IMR-90 (cell line): ENCODE measurements at regions not wholly inside any gene's neighbourhood (a gene's known extent, or its start where the extent isn't known, plus 50 kb on each side); places are given as distances from the start of the nearest gene placed in this dataset.

Experiments used
- ATAC-seq: fragments of 200-7000 bp; cut with Tn5 transposase; 2 replicates; pipeline ENCODE4 v1.9.1; 2020; ENCODE audit warnings: low read depth, mild to moderate bottlenecking, moderate library complexity
- BruUV-seq: library from RNA; stranded (reverse); fragments of 400-500 nt; replicated peaks from 2 replicates; lab custom pipeline; 2021; lab: Mats Ljungman, UMichigan
- CTCF ChIA-PET: fragments of 300-600 bp; formaldehyde crosslinking; extraction: SDS; loops from one replicate; lab custom pipeline; 2021; ENCODE audit warnings: antibody characterized with exemption; lab: Yijun Ruan, JAX
- POLR2A ChIA-PET: fragments of 300-600 bp; sonication (Branson Sonifier 250); formaldehyde crosslinking; loops from one replicate; lab custom pipeline; 2022; ENCODE audit warnings: antibody characterized with exemption; ENCODE audit not compliant: unreplicated experiment; lab: Charles Lee
- DNase-seq: peaks from one replicate; pipeline ENCODE4 v3.0.0; 2013
- H2AFZ ChIP-seq: replicated peaks from 2 replicates; pipeline ENCODE3; 2013; ENCODE audit warnings: low read length, mild to moderate bottlenecking; ENCODE audit not compliant: poor library complexity
- H2AK5ac ChIP-seq: 2 replicates; pipeline ENCODE4 v1.6.1; 2013; ENCODE audit warnings: low read depth, low read length, inconsistent platforms
- H2AK9ac ChIP-seq: replicated peaks from 2 replicates; pipeline ENCODE3; 2013; ENCODE audit warnings: mild to moderate bottlenecking, low read depth, low read length, moderate library complexity; ENCODE audit not compliant: poor library complexity
- H2BK120ac ChIP-seq: 2 replicates; pipeline ENCODE4 v1.6.1; 2013; ENCODE audit warnings: low read depth, low read length, inconsistent platforms
- H2BK15ac ChIP-seq: 3 replicates; pipeline ENCODE4 v1.6.1; 2013; ENCODE audit warnings: low read depth, low read length, inconsistent platforms
- H2BK20ac ChIP-seq: 2 replicates; pipeline ENCODE4 v1.6.1; 2013; ENCODE audit warnings: low read depth, mild to moderate bottlenecking, inconsistent platforms, low read length, moderate library complexity
- H2BK5ac ChIP-seq: 2 replicates; pipeline ENCODE4 v1.6.1; 2013; ENCODE audit warnings: mild to moderate bottlenecking, low read depth, low read length, inconsistent platforms; ENCODE audit not compliant: poor library complexity, severe bottlenecking
- H3K14ac ChIP-seq: replicated peaks from 2 replicates; pipeline ENCODE4 v1.6.1; 2013; ENCODE audit warnings: low read depth, low read length, inconsistent platforms
- H3K18ac ChIP-seq: 2 replicates; pipeline ENCODE4 v1.6.1; 2013; ENCODE audit warnings: low read depth, low read length, control low read depth
- H3K23ac ChIP-seq: 2 replicates; pipeline ENCODE4 v1.6.1; 2013; ENCODE audit warnings: low read depth, low read length, inconsistent platforms
- H3K27ac ChIP-seq: 2 replicates; pipeline ENCODE4 v1.5.1; 2013; ENCODE audit warnings: mild to moderate bottlenecking, control low read depth, low read length; ENCODE audit not compliant: insufficient read depth
- H3K27me3 ChIP-seq: 2 replicates; pipeline ENCODE4 v1.6.1; 2013; ENCODE audit warnings: low read length; ENCODE audit not compliant: control insufficient read depth, insufficient read depth
- H3K36me3 ChIP-seq: 2 replicates; pipeline ENCODE4 v1.6.1; 2013; ENCODE audit warnings: low read length, mixed read lengths; ENCODE audit not compliant: control insufficient read depth, insufficient read depth
- H3K4ac ChIP-seq: 2 replicates; pipeline ENCODE4 v1.6.1; 2013; ENCODE audit warnings: low read depth, low read length, inconsistent platforms
- H3K4me1 ChIP-seq: 2 replicates; pipeline ENCODE4 v1.6.1; 2013; ENCODE audit warnings: low read length, mixed read lengths; ENCODE audit not compliant: control insufficient read depth, insufficient read depth
- H3K4me2 ChIP-seq: 2 replicates; pipeline ENCODE4 v1.6.1; 2013; ENCODE audit warnings: low read depth, mild to moderate bottlenecking, control low read depth, low read length, moderate library complexity
- H3K4me3 ChIP-seq: 2 replicates; pipeline ENCODE4 v1.5.1; 2013; ENCODE audit warnings: low read depth, mild to moderate bottlenecking, control low read depth, low read length, moderate library complexity; ENCODE audit not compliant: insufficient read depth
- H3K56ac ChIP-seq: 2 replicates; pipeline ENCODE4 v1.6.1; 2013; ENCODE audit warnings: low read length, inconsistent platforms; ENCODE audit not compliant: insufficient read depth; ENCODE audit errors: extremely low read depth
- H3K79me1 ChIP-seq, 2 experiments: 2 replicates each; pipeline ENCODE4 v1.6.1; 2013; ENCODE audit warnings: low read length in 2 of 2, inconsistent platforms in 1 of 2, low read depth in 1 of 2
- H3K9ac ChIP-seq: 2 replicates; pipeline ENCODE4 v1.6.1; 2013; ENCODE audit warnings: low read depth, low read length, control low read depth
- H3K9me1 ChIP-seq: 2 replicates; pipeline ENCODE4 v1.6.1; 2013; ENCODE audit warnings: low read length, inconsistent platforms; ENCODE audit not compliant: insufficient read depth
- H3K9me3 ChIP-seq: 2 replicates; pipeline ENCODE4 v1.6.1; 2013; ENCODE audit warnings: low read length; ENCODE audit not compliant: control insufficient read depth, insufficient read depth
- H4K20me1 ChIP-seq: 2 replicates; pipeline ENCODE4 v1.6.1; 2013; ENCODE audit warnings: low read length, inconsistent platforms; ENCODE audit not compliant: insufficient read depth
- H4K5ac ChIP-seq: 2 replicates; pipeline ENCODE4 v1.6.1; 2013; ENCODE audit warnings: mild to moderate bottlenecking, low read depth, low read length, control low read depth
- H4K8ac ChIP-seq, 2 experiments: 2 replicates each; pipeline ENCODE4 v1.6.1; 2013; ENCODE audit warnings: low read depth in 2 of 2, low read length in 2 of 2, control low read depth in 1 of 2, inconsistent platforms in 1 of 2
- H4K91ac ChIP-seq: 2 replicates; pipeline ENCODE4 v1.6.1; 2013; ENCODE audit warnings: low read depth, low read length, inconsistent platforms; ENCODE audit not compliant: insufficient read depth
- BHLHE40 ChIP-seq: fragments of 150-350 bp; IDR thresholded peaks from 2 replicates; pipeline ENCODE4 v1.6.1; 2016; ENCODE audit warnings: mild to moderate bottlenecking, low read depth, low read length
- CEBPB ChIP-seq: IDR thresholded peaks from 2 replicates; pipeline ENCODE4 v1.6.1; 2012; ENCODE audit warnings: low read depth, low read length, improper control_type of control experiment
- CHD1 ChIP-seq: IDR thresholded peaks from 2 replicates; pipeline ENCODE4 v1.6.1; 2012; ENCODE audit warnings: low read depth, low read length, improper control_type of control experiment
- MAFK ChIP-seq: IDR thresholded peaks from 2 replicates; pipeline ENCODE4 v1.6.1; 2012; ENCODE audit warnings: low read depth, low read length, improper control_type of control experiment
- NFE2L2 ChIP-seq: fragments of 150-350 bp; IDR thresholded peaks from 2 replicates; pipeline ENCODE4 v1.6.1; 2016; ENCODE audit warnings: low read depth, mild to moderate bottlenecking, low read length
- RAD21 ChIP-seq: IDR thresholded peaks from 2 replicates; pipeline ENCODE4 v1.6.1; 2012; ENCODE audit warnings: low read length, improper control_type of control experiment
- RFX5 ChIP-seq: IDR thresholded peaks from 2 replicates; pipeline ENCODE4 v1.8.0; 2012; ENCODE audit warnings: low read depth, mild to moderate bottlenecking, low read length, moderate library complexity
- SMC3 ChIP-seq: fragments of 150-350 bp; IDR thresholded peaks from 2 replicates; pipeline ENCODE4 v1.6.1; 2016; ENCODE audit warnings: low read depth, mild to moderate bottlenecking, antibody characterized with exemption, low read length, moderate library complexity
- WGBS, 2 experiments: methylation state at CpG; one replicate each; pipeline versions ENCODE4 v1.1.5 to v1.1.7; 2013; ENCODE audit warnings: missing lambda C conversion rate in 2 of 2; ENCODE audit not compliant: insufficient read length in 1 of 2; ENCODE audit errors: extremely low coverage in 2 of 2; 5-methylcytosine and 5-hydroxymethylcytosine counted together
- dilution Hi-C: fragments of 300-500 bp; cut with HindIII; formaldehyde crosslinking; loops from one replicate; pipeline ENCODE4 v1.14.3; 2018; ENCODE audit warnings: low sequenced_read_pairs; ENCODE audit not compliant: unreplicated experiment
- in situ Hi-C: fragments of 300-500 bp; cut with MboI; formaldehyde crosslinking; loops from 3 replicates; pipeline ENCODE4 v1.14.3; 2019; ENCODE audit warnings: low sequenced_read_pairs, inconsistent platforms, mixed read lengths
- intact Hi-C: fragments of 100-400 bp; cut with micrococcal nuclease; formaldehyde crosslinking; loops from 2 replicates; pipeline ENCODE4 v1.10.0; 2022
- TF ChIP-seq, protein P1 (sequence below): fragments of 150-350 bp; IDR thresholded peaks from 2 replicates; pipeline ENCODE4 v1.6.1; 2016; ENCODE audit warnings: low read depth, mild to moderate bottlenecking, low read length, moderate library complexity, borderline replicate concordance
- TF ChIP-seq, protein P2 (sequence below): conservative IDR thresholded peaks from 2 replicates; pipeline ENCODE4 v1.5.1; 2012; ENCODE audit warnings: mild to moderate bottlenecking, low read depth, low read length, improper control_type of control experiment
- TF ChIP-seq, protein P3 (sequence below): fragments of 150-350 bp; IDR thresholded peaks from 2 replicates; pipeline ENCODE4 v1.6.1; 2017; ENCODE audit warnings: mild to moderate bottlenecking, antibody characterized with exemption, low read length, low read depth

DNA sequence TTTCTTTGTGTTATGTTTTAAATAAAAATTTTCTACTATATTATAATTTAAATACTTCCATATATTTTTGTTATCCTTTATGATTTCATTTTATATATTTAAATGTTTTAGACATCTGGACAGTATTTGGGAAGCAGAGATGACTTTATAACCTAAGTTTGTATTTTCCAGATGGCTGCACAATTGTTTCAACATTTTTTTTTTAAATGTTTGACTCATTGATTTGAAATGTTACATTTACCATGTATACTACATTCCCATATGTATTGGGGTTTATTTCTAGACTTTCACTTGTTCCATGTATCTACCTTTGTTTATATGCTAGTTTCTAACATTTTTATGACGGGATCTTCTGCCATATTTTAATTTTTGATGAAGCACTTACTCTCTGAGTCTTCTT lies 766.5 kb downstream of the METTL15 start:
- WGBS, 2 experiments: no CpG with 5 or more reads among the region's 1 CpG
- H3K23ac ChIP-seq: no peak overlapping the region
- dilution Hi-C loops: no loop called here

More for the DNA sequence above, 766.5 kb downstream of the METTL15 start:
- H2AFZ ChIP-seq: no peak overlapping the region
- no peaks in the 10 kb centered on the region for H3K9me1 ChIP-seq
- H3K9me3 ChIP-seq: no peaks in the 10 kb centered on the region
- H3K27me3 ChIP-seq: no peaks in the 10 kb centered on the region
- H3K9ac ChIP-seq: no peak overlapping the region
- in situ Hi-C loops (no loop called here), intact Hi-C loops (no loop called here)
- no peak overlapping the region for H2BK15ac ChIP-seq
- H3K36me3 ChIP-seq: no peaks in the 10 kb centered on the region
- H3K4me1 ChIP-seq: no peaks in the 10 kb centered on the region
- H3K14ac ChIP-seq: no peak overlapping the region
- H2BK20ac ChIP-seq: no peak overlapping the region
- H2BK120ac ChIP-seq: no peak overlapping the region
- no peak overlapping the region for H3K56ac ChIP-seq
- ChIA-PET CTCF (no interaction called here), POLR2A (no interaction called here)
- DNase-seq: peak; percentile 53
- no peak overlapping the region for H4K91ac ChIP-seq
- no peaks in the 10 kb centered on the region for H4K20me1 ChIP-seq
- H3K4me2 ChIP-seq: no peak overlapping the region
- H3K18ac ChIP-seq: no peak overlapping the region
- no peak overlapping the region for H3K4me3 ChIP-seq
- no peak overlapping the region for H2AK5ac ChIP-seq
- H2AK9ac ChIP-seq: no peak overlapping the region
- TF ChIP-seq CEBPB: no peak
- TF ChIP-seq, protein P1, sequence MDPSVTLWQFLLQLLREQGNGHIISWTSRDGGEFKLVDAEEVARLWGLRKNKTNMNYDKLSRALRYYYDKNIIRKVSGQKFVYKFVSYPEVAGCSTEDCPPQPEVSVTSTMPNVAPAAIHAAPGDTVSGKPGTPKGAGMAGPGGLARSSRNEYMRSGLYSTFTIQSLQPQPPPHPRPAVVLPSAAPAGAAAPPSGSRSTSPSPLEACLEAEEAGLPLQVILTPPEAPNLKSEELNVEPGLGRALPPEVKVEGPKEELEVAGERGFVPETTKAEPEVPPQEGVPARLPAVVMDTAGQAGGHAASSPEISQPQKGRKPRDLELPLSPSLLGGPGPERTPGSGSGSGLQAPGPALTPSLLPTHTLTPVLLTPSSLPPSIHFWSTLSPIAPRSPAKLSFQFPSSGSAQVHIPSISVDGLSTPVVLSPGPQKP: no peak
- TF ChIP-seq NFE2L2: no peak
- no peak for TF ChIP-seq CHD1
- TF ChIP-seq, protein P2, sequence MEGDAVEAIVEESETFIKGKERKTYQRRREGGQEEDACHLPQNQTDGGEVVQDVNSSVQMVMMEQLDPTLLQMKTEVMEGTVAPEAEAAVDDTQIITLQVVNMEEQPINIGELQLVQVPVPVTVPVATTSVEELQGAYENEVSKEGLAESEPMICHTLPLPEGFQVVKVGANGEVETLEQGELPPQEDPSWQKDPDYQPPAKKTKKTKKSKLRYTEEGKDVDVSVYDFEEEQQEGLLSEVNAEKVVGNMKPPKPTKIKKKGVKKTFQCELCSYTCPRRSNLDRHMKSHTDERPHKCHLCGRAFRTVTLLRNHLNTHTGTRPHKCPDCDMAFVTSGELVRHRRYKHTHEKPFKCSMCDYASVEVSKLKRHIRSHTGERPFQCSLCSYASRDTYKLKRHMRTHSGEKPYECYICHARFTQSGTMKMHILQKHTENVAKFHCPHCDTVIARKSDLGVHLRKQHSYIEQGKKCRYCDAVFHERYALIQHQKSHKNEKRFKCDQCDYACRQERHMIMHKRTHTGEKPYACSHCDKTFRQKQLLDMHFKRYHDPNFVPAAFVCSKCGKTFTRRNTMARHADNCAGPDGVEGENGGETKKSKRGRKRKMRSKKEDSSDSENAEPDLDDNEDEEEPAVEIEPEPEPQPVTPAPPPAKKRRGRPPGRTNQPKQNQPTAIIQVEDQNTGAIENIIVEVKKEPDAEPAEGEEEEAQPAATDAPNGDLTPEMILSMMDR: no peak
- TF ChIP-seq SMC3: no peak
- no peak for TF ChIP-seq BHLHE40
- no peak for TF ChIP-seq RAD21
- no peak for TF ChIP-seq RFX5
- TF ChIP-seq, protein P3, sequence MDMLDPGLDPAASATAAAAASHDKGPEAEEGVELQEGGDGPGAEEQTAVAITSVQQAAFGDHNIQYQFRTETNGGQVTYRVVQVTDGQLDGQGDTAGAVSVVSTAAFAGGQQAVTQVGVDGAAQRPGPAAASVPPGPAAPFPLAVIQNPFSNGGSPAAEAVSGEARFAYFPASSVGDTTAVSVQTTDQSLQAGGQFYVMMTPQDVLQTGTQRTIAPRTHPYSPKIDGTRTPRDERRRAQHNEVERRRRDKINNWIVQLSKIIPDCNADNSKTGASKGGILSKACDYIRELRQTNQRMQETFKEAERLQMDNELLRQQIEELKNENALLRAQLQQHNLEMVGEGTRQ: no peak
- TF ChIP-seq MAFK: no peak
- ATAC-seq: no peak
- H3K4ac ChIP-seq: no peak overlapping the region
- no peaks in the 10 kb centered on the region for H3K79me1 ChIP-seq
- H4K8ac ChIP-seq: no peak overlapping the region
- H2BK5ac ChIP-seq: no peak overlapping the region
- H3K27ac ChIP-seq: no peak overlapping the region
- BruUV-seq: no TSS peak
- no peak overlapping the region for H4K5ac ChIP-seq
